A673 (cell line): ENCODE measurements at regions not wholly inside any gene's neighbourhood (a gene's known extent, or its start where the extent isn't known, plus 50 kb on each side); places are given as distances from the start of the nearest gene placed in this dataset.

ENCODE experiments used
- BruUV-seq: library from RNA; stranded (reverse); fragments of 400-500 nt; replicated peaks from 2 replicates; lab custom pipeline; 2021; lab: Mats Ljungman, UMichigan
- CTCF ChIA-PET: fragments of 300-600 bp; sonication (Branson Sonifier 250); formaldehyde crosslinking; loops from one replicate; lab custom pipeline; 2022; ENCODE audit warnings: antibody characterized with exemption; lab: Charles Lee
- POLR2A ChIA-PET: fragments of 300-600 bp; sonication (Branson Sonifier 250); formaldehyde crosslinking; loops from one replicate; lab custom pipeline; 2022; ENCODE audit warnings: antibody characterized with exemption; ENCODE audit not compliant: low non-redundant PET; lab: Charles Lee
- DNase-seq: peaks from one replicate; pipeline ENCODE4 v3.0.0-alpha.2; 2015; ENCODE audit warnings: low spot score
- H3K27ac ChIP-seq: fragments of 200-600 bp; sonication (generic); 2 replicates; pipeline ENCODE4 v1.5.1; 2016; ENCODE audit warnings: mixed run types, low read depth, mild to moderate bottlenecking, mixed read lengths, antibody characterized with exemption, low read length; ENCODE audit not compliant: poor library complexity, severe bottlenecking
- H3K27me3 ChIP-seq: fragments of 200-600 bp; sonication (generic); replicated peaks from 2 replicates; pipeline ENCODE4 v1.6.1; 2017; ENCODE audit warnings: mixed run types, low read depth, mild to moderate bottlenecking, mixed read lengths, antibody characterized with exemption, low read length; ENCODE audit not compliant: insufficient read depth, poor library complexity
- H3K36me3 ChIP-seq: fragments of 200-600 bp; sonication (generic); 2 replicates; pipeline ENCODE4 v1.6.1; 2016; ENCODE audit warnings: mixed run types, mild to moderate bottlenecking, mixed read lengths, antibody characterized with exemption, low read length; ENCODE audit not compliant: insufficient read depth, poor library complexity, severe bottlenecking
- H3K4me1 ChIP-seq: fragments of 200-600 bp; sonication (generic); 2 replicates; pipeline ENCODE4 v1.6.1; 2017; ENCODE audit warnings: mixed run types, mild to moderate bottlenecking, mixed read lengths, antibody characterized with exemption, low read length; ENCODE audit not compliant: insufficient read depth, poor library complexity, severe bottlenecking
- H3K4me3 ChIP-seq: fragments of 200-600 bp; sonication (generic); 2 replicates; pipeline ENCODE4 v1.5.1; 2016; ENCODE audit warnings: low read depth, mixed run types, mild to moderate bottlenecking, mixed read lengths, low read length; ENCODE audit not compliant: poor library complexity, severe bottlenecking
- H3K9me3 ChIP-seq: fragments of 200-600 bp; sonication (generic); 2 replicates; pipeline ENCODE4 v1.6.1; 2016; ENCODE audit warnings: mixed run types, low read depth, mild to moderate bottlenecking, mixed read lengths, antibody characterized with exemption, low read length; ENCODE audit not compliant: poor library complexity, severe bottlenecking
- EZH2 ChIP-seq: fragments of 200-600 bp; sonication (generic); IDR thresholded peaks from 2 replicates; pipeline ENCODE4 v1.6.1; 2017; ENCODE audit warnings: borderline replicate concordance, low read depth, mild to moderate bottlenecking, mixed read lengths, antibody characterized with exemption, low read length; ENCODE audit not compliant: poor library complexity, severe bottlenecking
- intact Hi-C: fragments of 100-400 bp; cut with micrococcal nuclease; formaldehyde crosslinking; loops from one replicate; pipeline ENCODE4 v1.10.0; 2022; ENCODE audit not compliant: unreplicated experiment
- TF ChIP-seq, protein P1 (sequence below): fragments of 300-800, 200-600 bp; sonication (generic); conservative IDR thresholded peaks from 2 replicates; pipeline ENCODE4 v1.5.1; 2017; ENCODE audit warnings: low read depth, mild to moderate bottlenecking, antibody characterized with exemption, low read length, moderate library complexity, mixed read lengths

DNA sequence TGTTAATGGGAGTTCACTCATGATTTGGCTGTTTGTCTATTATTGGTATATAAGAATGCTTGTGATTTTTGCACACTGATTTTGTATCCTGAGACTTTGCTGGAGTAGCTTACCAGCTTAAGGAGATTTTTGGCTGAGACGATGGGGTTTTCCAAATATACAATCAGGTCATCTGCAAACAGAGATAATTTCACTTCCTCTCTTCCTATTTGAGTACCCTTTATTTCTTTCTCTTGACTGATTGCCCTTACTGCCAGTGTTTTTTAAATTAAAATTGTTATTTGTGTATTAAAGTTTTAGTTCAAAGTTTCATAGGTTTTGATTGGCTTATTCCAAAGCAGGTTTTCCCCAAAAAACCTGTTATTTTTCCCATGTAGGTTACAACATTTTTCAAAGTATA is 390.5 kb upstream of the RBMS3 start:
- BruUV-seq = no TSS peak
- TF ChIP-seq EZH2 = no peak
- TF ChIP-seq, protein P1, sequence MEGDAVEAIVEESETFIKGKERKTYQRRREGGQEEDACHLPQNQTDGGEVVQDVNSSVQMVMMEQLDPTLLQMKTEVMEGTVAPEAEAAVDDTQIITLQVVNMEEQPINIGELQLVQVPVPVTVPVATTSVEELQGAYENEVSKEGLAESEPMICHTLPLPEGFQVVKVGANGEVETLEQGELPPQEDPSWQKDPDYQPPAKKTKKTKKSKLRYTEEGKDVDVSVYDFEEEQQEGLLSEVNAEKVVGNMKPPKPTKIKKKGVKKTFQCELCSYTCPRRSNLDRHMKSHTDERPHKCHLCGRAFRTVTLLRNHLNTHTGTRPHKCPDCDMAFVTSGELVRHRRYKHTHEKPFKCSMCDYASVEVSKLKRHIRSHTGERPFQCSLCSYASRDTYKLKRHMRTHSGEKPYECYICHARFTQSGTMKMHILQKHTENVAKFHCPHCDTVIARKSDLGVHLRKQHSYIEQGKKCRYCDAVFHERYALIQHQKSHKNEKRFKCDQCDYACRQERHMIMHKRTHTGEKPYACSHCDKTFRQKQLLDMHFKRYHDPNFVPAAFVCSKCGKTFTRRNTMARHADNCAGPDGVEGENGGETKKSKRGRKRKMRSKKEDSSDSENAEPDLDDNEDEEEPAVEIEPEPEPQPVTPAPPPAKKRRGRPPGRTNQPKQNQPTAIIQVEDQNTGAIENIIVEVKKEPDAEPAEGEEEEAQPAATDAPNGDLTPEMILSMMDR = no peak
- intact Hi-C loops = no loop called here
- ChIA-PET POLR2A (no interaction called here), CTCF (interaction anchor here (0.7 kb wide), 1 partner anchor 45 kb away, joined by 3 read pairs; no protein-coding TSS in a partner anchor)
- DNase-seq = no peak
- H3K27ac ChIP-seq = no peak overlapping the region
- no peaks in the 10 kb centered on the region for H3K36me3 ChIP-seq
- H3K4me3 ChIP-seq = no peak overlapping the region
- H3K4me1 ChIP-seq = no peaks in the 10 kb centered on the region
- no peaks in the 10 kb centered on the region for H3K27me3 ChIP-seq
- H3K9me3 ChIP-seq = no peaks in the 10 kb centered on the region

DNA sequence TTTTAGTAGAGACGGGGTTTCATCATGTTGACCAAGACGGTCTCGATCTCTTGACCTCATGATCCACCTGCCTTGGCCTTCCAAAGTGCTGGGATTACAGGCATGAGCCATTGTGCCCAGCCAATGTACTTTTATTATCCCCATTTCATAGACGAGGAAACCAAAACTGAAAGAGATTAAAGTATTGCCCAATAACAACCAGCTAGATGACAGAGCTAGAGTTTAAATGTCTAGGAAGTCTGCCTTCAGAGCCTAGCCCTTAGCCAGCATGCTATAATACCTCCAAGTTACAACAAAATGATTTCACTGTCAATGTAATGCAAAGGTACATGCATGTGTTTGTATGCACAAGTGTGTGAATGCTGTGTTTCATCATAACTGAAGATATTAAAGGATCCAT is 389.4 kb upstream of the RBMS3 start:
- Histone ChIP-seq H3K36me3 (no peaks in the 10 kb centered on the region), H3K27ac (no peak overlapping the region), H3K4me3 (no peak overlapping the region), H3K4me1 (no peaks in the 10 kb centered on the region), H3K27me3 (no peaks in the 10 kb centered on the region), H3K9me3 (no peaks in the 10 kb centered on the region)
- intact Hi-C loops = no loop called here
- DNase-seq = no peak
- POLR2A ChIA-PET = no interaction called here
- TF ChIP-seq, protein P1 = no peak
- TF ChIP-seq EZH2 = no peak
- CTCF ChIA-PET = no interaction called here
- BruUV-seq = no TSS peak

DNA sequence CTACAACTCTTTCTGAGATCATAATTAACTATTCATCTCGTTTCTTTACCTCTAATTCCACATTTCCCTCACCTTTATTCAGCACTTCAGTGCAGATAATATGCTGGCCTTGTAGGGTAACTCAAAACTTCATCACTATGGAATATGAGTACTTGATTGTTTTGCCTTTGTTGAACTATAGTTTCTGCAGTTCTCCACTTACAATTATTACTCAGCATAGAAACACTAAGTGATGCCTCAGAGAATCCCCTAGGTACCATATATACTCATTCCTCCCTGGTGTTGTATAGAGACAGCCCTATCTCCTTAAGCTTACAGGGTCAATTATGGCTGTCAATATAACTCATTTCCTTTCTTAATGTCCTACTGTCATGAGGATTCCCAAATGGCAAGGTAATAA is 380.6 kb upstream of the RBMS3 start:
- H3K27ac ChIP-seq = no peak overlapping the region
- ChIA-PET CTCF (no interaction called here), POLR2A (no interaction called here)
- no peaks in the 10 kb centered on the region for H3K9me3 ChIP-seq
- intact Hi-C loops = no loop called here
- H3K36me3 ChIP-seq = no peaks in the 10 kb centered on the region
- TF ChIP-seq, protein P1 = no peak
- no peak for TF ChIP-seq EZH2
- no TSS peak for BruUV-seq
- H3K27me3 ChIP-seq = no peaks in the 10 kb centered on the region
- no peak for DNase-seq
- no peaks in the 10 kb centered on the region for H3K4me1 ChIP-seq
- H3K4me3 ChIP-seq = no peak overlapping the region
